HG03432 (cell line): ENCODE measurements at regions not wholly inside any gene's neighbourhood (a gene's known extent, or its start where the extent isn't known, plus 50 kb on each side); places are given as distances from the start of the nearest gene placed in this dataset.

Experiments
- ATAC-seq: cut with Tn5 transposase; IDR thresholded peaks from one replicate; pipeline ENCODE4 v1.9.1; 2021; ENCODE audit warnings: mild to moderate bottlenecking, moderate library complexity; ENCODE audit not compliant: unreplicated experiment

DNA sequence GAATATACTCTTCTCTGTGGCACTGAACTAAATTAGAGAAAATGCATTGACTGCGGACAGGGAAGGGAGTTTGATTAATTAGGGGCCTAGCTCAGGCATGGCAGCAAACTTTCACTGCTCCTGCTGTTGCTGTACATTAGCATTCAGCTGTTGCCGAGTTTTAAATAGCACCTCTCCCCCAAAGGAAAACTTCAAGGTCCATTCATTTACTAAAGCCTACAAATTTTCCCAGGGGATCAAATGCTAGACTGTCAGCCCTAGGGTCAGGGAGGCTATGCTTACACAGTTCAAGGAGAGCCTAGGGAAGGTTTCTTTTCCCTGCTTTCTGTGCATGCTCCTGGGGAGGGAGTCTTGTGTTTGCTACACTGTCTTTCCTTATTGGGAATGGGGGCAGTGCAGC, 60.0 kb upstream of the GZMB start:
- no peak for ATAC-seq

DNA sequence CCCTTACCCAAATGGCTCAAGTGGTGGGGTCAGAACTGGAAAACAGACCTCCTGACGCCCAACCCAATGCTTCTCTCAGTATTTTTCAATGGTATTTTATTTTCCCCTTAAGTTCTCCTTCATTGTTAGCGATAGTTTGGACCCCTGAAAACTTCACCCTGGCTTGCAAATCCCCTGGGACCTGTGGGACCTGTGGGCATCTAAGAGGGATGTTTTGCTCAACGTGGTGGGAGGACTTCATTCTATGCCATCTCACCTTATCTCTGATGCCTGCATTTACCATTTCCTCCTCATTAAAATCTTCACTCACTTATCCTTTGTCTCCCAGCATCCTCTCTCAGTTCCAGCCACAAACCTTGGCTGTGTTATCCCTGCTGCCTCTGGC, 59.4 kb upstream of the GZMB start:
- ATAC-seq = no peak

DNA sequence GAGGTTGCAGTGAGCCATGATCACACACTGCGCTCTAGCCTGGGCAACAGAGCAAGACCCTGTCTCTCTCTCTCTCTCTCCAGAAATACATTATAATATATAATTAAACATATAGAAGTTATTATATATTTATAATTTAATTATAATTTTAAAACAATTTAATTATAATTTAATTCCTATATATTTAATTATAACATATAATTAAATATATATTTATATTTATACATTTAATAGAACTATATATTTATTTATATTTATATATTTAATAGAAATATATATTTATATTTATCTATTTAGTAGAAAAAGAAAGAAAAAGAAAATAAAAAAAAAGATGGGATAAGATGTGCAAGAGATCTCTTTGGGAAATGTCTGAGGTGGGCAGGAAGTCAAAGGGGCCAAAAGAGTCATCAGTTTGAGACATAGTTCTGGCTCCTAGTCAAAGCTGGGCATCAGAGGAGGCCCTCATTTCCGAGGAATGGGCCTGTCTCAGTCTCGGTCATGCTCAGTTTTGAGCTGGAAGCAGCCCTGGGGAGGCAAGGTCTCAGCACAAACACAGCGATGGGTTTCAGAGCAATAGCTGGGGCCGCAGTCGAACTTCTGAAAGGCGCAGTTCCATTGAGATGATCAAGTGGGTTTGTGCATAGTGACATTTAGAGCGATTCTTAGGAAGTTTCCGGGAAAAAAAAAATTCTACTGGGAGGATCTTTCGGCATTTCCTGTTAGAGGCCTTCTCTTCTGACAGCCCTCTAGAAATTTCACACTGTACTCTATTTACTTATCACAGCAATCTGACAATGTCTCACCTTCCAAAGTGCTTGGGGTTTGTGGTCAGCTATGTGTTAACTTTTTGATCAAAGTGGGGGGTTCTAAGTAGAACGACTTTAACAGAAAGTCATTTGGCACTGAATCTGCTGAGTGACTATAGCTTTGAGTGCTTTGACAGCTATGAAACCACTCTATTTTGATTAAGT, 58.7 kb upstream of the GZMB start:
- ATAC-seq = no peak

DNA sequence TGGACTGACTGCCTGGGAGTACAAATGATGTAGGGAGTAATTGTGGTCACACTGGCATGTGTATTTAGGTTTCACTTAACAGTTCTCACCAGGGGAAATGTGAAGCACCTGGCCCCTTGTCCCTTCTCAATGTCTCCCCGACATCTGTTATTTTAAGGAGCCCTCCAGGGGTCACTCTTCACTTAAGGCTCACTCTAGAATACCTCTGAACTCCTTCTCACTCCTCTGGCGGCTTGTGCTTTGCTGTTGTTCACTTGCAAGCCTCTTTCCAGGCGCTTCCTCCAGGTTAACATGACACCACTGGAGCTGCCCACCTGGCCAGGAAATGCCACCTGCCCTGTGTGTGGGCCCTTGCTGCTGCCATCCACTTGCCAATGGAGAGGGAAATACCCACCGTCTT, 56.5 kb upstream of the GZMB start:
- ATAC-seq = peak; percentile 63

DNA sequence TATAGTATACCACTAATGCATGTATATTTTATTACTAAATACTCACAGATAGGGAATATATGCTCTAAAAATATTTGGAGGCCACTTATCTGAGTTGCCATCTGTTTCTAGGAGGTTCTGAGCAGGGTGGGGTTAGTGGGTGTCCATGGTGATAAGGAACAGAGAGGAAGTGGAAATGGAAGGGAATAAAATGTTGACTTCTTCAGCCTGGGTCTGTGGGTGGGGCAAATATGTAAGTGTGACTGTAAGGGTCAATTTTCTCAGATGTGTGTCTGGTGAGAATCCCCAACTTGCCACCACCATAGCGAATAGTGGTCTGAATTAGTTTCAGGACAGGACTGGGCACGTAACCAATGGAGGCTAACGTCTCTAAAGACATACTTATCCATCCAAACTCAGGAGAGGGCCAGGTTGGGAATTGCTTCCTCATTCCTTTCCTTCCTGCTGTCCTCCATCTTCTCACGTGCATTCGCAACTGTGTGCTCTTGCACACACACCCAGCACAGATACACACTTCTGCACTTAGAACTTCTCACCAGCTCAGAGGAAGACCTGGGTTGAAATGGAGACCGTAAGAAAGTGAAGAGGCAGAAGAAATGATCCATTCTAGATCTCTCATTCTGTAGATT, 54.2 kb upstream of the GZMB start:
- no peak for ATAC-seq
